IPS-20b (cell line): ENCODE measurements at regions not wholly inside any gene's neighbourhood (a gene's known extent, or its start where the extent isn't known, plus 50 kb on each side); places are given as distances from the start of the nearest gene placed in this dataset.

Experiments used
- H3K27ac ChIP-seq: one replicate; pipeline ENCODE4 v1.5.1; 2013; ENCODE audit warnings: low read length
- H3K27me3 ChIP-seq: 2 replicates; pipeline ENCODE4 v1.6.1; 2013; ENCODE audit warnings: mild to moderate bottlenecking, low read length, inconsistent platforms; ENCODE audit not compliant: insufficient read depth
- H3K36me3 ChIP-seq: 2 replicates; pipeline ENCODE4 v1.6.1; 2013; ENCODE audit warnings: low read depth, mild to moderate bottlenecking, inconsistent platforms, low read length, moderate library complexity; ENCODE audit not compliant: insufficient read depth
- H3K4me1 ChIP-seq: 2 replicates; pipeline ENCODE4 v1.6.1; 2013; ENCODE audit warnings: mild to moderate bottlenecking, control low read depth, inconsistent platforms, low read length, moderate library complexity; ENCODE audit not compliant: insufficient read depth
- H3K4me3 ChIP-seq: 2 replicates; pipeline ENCODE4 v1.5.1; 2013; ENCODE audit warnings: mild to moderate bottlenecking, low read length, inconsistent platforms
- H3K9ac ChIP-seq: 2 replicates; pipeline ENCODE4 v1.6.1; 2013; ENCODE audit warnings: low read depth, mild to moderate bottlenecking, inconsistent platforms, low read length, moderate library complexity
- H3K9me3 ChIP-seq: 2 replicates; pipeline ENCODE4 v1.6.1; 2013; ENCODE audit warnings: mild to moderate bottlenecking, low read depth, low read length, inconsistent platforms; ENCODE audit not compliant: insufficient read depth

- Histone ChIP-seq H3K36me3 (no peaks in the 10 kb centered on the region), H3K9ac (no peak overlapping the region), H3K4me1 (peaks cover 11% of the 10 kb centered on the region; the same call in 1 of the 2 replicates), H3K9me3 (no peaks in the 10 kb centered on the region), H3K27ac (no peak overlapping the region), H3K4me3 (no peak overlapping the region), H3K27me3 (no peaks in the 10 kb centered on the region)
Observed at GRCh38 chrX:69554321-69554947, 50.3 kb downstream of the NALF2 start.

GRCh38 chrX:69555481-69556041 is 51.4 kb downstream of the NALF2 start:
- H3K27me3 ChIP-seq, result no peaks in the 10 kb centered on the region
- H3K4me1 ChIP-seq, result peaks cover 11% of the 10 kb centered on the region; the same call in 1 of the 2 replicates
- H3K9me3 ChIP-seq, result no peaks in the 10 kb centered on the region
- H3K9ac ChIP-seq, result peak overlapping the region; percentile 76; the same call in 1 of the 2 replicates
- peak overlapping the region; percentile 40 for H3K27ac ChIP-seq
- H3K36me3 ChIP-seq, result no peaks in the 10 kb centered on the region
- H3K4me3 ChIP-seq, result peak overlapping the region; percentile 47; the same call in 1 of the 2 replicates

- H3K27ac ChIP-seq, result peak overlapping the region; percentile 90
- H3K4me3 ChIP-seq, result peak overlapping the region; percentile 47; the same call in 1 of the 2 replicates
- peaks cover 11% of the 10 kb centered on the region; the same call in 1 of the 2 replicates for H3K4me1 ChIP-seq
- no peaks in the 10 kb centered on the region for H3K27me3 ChIP-seq
- H3K9me3 ChIP-seq, result no peaks in the 10 kb centered on the region
- H3K9ac ChIP-seq, result peak overlapping the region; percentile 76; the same call in 1 of the 2 replicates
- no peaks in the 10 kb centered on the region for H3K36me3 ChIP-seq
Observed at GRCh38 chrX:69556060-69557011, 52.2 kb downstream of the NALF2 start.

GRCh38 chrX:69562904-69563578 is 52.9 kb upstream of the EDA start:
- no peak overlapping the region for H3K9ac ChIP-seq
- H3K27me3 ChIP-seq, result no peaks in the 10 kb centered on the region
- H3K9me3 ChIP-seq, result no peaks in the 10 kb centered on the region
- H3K4me1 ChIP-seq, result peaks cover 9% of the 10 kb centered on the region
- no peak overlapping the region for H3K27ac ChIP-seq
- no peak overlapping the region for H3K4me3 ChIP-seq
- H3K36me3 ChIP-seq, result no peaks in the 10 kb centered on the region

- Histone ChIP-seq H3K9ac (no peak overlapping the region), H3K9me3 (no peaks in the 10 kb centered on the region), H3K4me1 (peaks cover 9% of the 10 kb centered on the region), H3K27ac (no peak overlapping the region), H3K36me3 (no peaks in the 10 kb centered on the region), H3K27me3 (no peaks in the 10 kb centered on the region), H3K4me3 (no peak overlapping the region)
Observed at GRCh38 chrX:69564665-69565064, 51.2 kb upstream of the EDA start.

GRCh38 chrX:69565247-69565815 is 50.6 kb upstream of the EDA start:
- H3K27me3 ChIP-seq, result no peaks in the 10 kb centered on the region
- no peak overlapping the region for H3K4me3 ChIP-seq
- no peak overlapping the region for H3K27ac ChIP-seq
- H3K9ac ChIP-seq, result no peak overlapping the region
- H3K36me3 ChIP-seq, result no peaks in the 10 kb centered on the region
- peaks cover 9% of the 10 kb centered on the region for H3K4me1 ChIP-seq
- no peaks in the 10 kb centered on the region for H3K9me3 ChIP-seq
